Renal cortex interstitium (tissue), 11 donors: ENCODE measurements at regions not wholly inside any gene's neighbourhood (a gene's known extent, or its start where the extent isn't known, plus 50 kb on each side); places are given as distances from the start of the nearest gene placed in this dataset.
"Not testable (repeated sequence)": the region's sequence is repeated elsewhere in the genome, so short reads cannot be mapped to it uniquely, and the experiment has no call there.

ENCODE experiments used
- DNase-seq, 11 donors: peaks; one replicate each; pipeline ENCODE4 v3.0.0-alpha.2; 2013; ENCODE audit warnings: low read depth in 9 of 11, low spot score in 4 of 11; ENCODE audit errors: extremely low read depth in 1 of 11

- DNase-seq = no peak
Observed at GRCh38 chr13:50213526-50213925, 198.3 kb downstream of the KCNRG start.

DNA sequence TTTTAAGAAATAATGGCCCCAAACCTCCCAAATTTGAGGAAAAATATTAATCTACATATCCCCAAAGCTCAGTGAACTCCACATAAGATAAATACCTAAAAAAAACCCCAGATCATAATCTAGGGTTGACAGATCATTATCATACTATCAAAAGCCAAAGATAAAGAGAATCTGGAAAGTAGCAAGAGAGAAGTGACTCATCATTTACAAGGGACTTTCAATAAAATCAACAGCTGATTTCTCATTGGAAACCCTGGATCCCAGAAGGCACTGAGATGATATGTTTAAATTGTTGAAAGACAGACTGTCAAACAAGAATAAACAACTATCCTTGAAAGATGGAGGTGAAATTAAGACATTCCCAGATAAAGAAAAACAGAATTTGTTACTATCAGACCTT lies 199.3 kb downstream of the KCNRG start:
- no peak for DNase-seq

DNA sequence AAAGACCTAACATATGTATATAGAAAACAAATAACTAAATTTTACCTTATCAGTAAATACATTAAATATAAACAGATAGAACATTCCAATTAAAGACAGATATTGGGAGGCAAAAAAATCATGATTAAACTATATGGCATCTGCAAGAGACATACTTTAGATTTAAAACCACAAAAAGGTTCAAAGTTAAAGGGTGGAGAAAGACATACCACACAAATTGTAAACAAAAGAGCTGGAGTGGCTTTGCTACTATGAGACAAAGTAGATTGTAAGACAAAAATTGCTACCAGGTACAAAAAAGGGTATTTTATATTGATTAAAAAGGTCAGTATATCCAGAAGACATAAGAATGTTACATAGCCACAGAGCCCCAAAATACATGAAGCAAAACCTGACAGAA lies 200.2 kb downstream of the KCNRG start:
- no peak for DNase-seq

- no peak for DNase-seq
Observed at GRCh38 chr13:50219743-50220142, 204.5 kb downstream of the KCNRG start.

- DNase-seq = no peak
Observed at GRCh38 chr13:50220938-50221337, 205.7 kb downstream of the KCNRG start.

DNA sequence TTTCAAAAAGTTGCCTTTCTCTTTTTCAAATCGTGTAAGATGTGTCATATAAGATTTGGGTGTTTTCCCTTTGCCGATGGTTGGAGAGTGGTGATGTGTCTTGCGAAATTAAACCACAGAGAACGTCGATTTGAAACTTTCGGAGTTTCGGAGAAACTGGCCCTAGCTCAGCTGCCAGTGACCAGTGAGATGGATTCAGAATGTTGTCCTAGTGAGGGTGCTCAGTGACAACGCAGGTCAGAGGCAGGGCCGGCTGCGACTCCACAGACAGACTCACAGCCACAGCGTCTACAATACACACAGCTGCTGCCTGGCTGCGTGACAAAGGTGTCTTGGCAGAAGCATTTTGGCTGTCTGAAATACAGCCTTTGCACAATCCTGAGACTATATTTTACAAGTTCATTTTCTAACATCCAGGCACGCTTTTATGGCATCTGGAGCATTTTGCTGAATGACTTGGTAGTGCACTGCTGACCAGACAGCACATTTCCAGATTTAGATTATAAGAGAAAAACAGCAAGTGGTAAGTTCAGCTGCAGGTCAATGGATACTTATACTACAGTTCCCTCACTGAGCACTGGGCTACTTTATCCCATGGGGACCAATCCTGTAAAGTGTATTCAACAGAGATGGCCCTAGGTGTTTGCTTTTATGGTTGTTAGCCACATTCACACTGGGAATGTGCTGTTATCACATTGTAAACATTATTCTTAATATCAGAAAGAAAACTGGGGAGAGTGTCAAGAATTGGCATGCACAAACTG lies 207.5 kb downstream of the KCNRG start:
- no peak for DNase-seq

- no peak for DNase-seq
Observed at GRCh38 chr13:50224534-50224933, 209.3 kb downstream of the KCNRG start.

- no peak for DNase-seq
Observed at GRCh38 chr13:50225193-50226155, 210.2 kb downstream of the KCNRG start.

- DNase-seq = no peak
Observed at GRCh38 chr13:50226515-50227155, 211.4 kb downstream of the KCNRG start.

- no peak for DNase-seq
Observed at GRCh38 chr13:50227361-50227760, 212.1 kb downstream of the KCNRG start.

DNA sequence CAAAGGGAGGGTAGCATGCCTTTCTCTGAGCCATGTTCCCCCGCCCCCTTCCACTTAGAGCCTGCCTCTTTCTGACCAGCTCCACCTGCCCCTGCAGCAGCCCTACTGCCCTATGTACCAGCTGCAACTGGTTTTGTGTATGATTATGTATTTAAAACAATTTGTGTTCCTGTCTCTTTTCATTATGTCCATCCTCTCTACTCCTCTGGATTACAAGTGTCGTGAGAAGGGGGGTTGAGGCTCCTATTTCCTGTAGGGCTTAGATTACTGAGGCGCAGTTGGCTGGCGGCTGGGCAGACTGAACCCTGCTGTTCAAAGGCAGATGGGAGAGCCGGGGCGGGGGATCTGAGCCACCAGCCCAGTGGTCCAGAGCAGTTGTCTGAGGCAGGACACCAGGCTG lies 213.3 kb downstream of the KCNRG start:
- DNase-seq = no peak

DNA sequence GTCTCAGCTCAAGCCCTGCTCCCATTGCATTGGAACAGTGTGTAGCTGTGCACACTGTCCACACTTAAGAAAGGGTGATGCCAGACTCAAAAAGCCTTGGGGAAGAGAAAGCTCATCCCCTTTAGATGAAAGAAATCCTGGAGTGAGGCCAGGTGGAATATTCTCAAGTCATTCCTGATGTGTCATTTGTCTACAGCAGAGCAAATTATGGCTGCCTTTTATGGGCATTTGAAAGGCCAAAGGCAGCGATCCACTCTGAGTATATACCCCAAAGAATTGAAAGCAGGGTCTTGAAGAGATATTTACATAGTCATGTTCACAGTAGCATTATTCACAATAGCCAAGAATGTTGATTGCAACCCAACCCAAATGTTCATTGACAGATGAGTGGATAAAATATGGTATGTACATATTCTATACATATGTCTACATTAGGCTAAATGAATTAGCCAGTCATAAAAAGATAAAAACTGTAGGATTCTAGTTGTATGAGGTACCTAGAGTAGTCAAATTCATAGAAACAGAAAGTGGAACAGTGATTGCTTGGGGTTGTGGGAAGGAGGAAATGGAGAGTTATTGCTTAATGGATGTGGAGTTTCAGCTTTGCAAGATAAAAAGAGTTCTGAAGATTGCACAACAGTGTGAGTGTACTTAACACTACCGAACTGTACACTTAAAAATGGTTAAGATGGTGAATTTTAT lies 214.9 kb downstream of the KCNRG start:
- no peak for DNase-seq

DNA sequence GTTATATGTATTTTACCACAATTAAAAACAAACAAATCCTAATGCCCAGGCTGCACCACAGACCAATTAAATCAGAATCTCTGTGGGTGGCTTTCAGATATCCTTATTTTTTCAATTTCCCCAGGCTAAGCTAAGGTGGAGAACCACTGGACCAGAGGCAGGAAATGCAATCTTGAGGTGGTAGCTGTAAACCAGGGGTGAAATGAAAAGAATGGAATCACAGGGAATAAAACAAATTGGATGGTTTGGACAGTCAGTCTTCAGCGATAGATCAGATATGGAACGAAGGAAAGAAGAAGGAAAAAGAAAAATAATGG lies 215.4 kb downstream of the KCNRG start:
- DNase-seq = no peak

DNA sequence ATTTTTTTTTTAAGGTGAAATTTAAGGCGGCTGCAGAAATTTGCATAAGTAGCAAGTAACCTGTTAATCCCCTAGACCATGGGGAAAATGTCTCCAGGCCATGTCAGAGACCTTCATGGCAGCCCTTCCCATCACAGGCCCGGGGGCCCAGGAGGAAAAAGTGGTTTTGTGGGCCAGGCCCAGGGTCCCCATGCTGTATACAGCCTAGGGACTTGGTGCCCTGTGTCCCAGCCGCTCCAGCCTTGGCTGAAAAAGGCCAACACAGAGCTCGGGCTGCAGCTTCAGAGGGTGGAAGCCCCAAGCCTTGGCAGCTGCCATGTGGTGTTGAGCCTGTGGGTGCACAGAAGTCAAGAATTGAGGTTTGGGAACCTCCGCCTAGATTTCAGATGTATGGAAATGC lies 218.3 kb downstream of the KCNRG start:
- not testable (repeated sequence) for DNase-seq

GRCh38 chr13:50235604-50236342 lies 220.5 kb downstream of the KCNRG start:
- no peak for DNase-seq

- DNase-seq = no peak
Observed at GRCh38 chr13:50236898-50237318, 221.7 kb downstream of the KCNRG start.

DNA sequence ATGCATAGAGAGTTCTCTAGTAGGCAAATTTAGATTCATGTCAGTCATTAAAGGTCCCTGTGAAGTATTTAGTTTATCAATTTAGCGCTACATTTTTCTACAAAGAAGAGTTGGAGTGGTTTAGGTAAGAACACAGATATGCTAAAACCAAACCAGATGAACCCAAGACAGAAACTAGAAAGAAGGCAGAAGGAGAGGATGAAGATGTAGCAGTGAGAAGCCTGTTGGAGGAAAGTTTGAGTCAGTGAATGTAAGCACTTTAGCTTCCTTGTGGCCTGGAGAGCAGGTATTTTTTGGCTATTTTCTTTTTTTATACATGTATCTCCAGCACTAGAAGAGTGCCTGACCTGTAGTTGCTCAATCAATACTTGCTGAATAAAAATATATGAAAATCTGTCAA lies 223.7 kb downstream of the KCNRG start:
- DNase-seq = no peak

DNA sequence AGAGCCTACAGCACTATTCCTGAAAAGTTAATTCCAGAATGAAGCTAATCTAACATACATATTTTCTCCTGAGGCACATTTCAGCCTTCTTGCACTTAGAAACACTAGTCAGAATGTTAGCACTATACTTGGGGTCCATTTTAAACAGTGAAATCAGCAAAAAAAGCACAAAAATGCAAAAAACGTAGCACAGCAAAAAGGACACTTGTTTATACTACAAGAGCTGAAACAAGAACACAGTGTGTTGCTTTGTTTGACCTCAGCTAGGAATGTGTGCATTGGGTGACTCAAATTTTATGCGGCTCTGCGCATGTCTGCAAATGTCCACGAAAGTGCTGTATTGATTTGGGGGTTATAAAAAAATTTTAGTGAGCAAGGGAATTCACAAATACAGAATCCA lies 226.2 kb downstream of the KCNRG start:
- no peak for DNase-seq

- DNase-seq = no peak
Observed at GRCh38 chr13:50243931-50244330, 228.7 kb downstream of the KCNRG start.
